B cell (primary cell): ENCODE measurements at regions not wholly inside any gene's neighbourhood (a gene's known extent, or its start where the extent isn't known, plus 50 kb on each side); places are given as distances from the start of the nearest gene placed in this dataset.

Source experiments
- ATAC-seq: fragments of 200-7000 bp; cut with Tn5 transposase; one replicate; pipeline ENCODE4 v1.10.0; 2021; ENCODE audit warnings: low read depth, mild to moderate bottlenecking, moderate number of reproducible peaks, moderate library complexity
- CTCF ChIA-PET: fragments of 350-600 bp; sonication (Branson Sonifier 250); formaldehyde crosslinking; loops from one replicate; lab custom pipeline; 2021; ENCODE audit warnings: antibody characterized with exemption, inconsistent platforms; lab: Charles Lee
- POLR2A ChIA-PET: fragments of 350-600 bp; sonication (Branson Sonifier 250); formaldehyde crosslinking; loops from one replicate; lab custom pipeline; 2021; ENCODE audit warnings: antibody characterized with exemption; lab: Charles Lee
- DNase-seq: peaks from one replicate; pipeline ENCODE4 v3.0.0; 2013
- H2AFZ ChIP-seq: 2 replicates; pipeline ENCODE4 v1.6.1; 2012; ENCODE audit warnings: mild to moderate bottlenecking, low read depth, low read length; ENCODE audit not compliant: insufficient read depth, poor library complexity, severe bottlenecking
- H3K27ac ChIP-seq, 2 donors: 1 replicate in 1 of 2; 2 replicates in 1 of 2; pipeline ENCODE4 v1.5.1; 2012 to 2013; ENCODE audit warnings: low read length in 2 of 2, mild to moderate bottlenecking in 2 of 2, moderate library complexity in 1 of 2
- H3K27me3 ChIP-seq, 4 experiments: fragments of 200-600 bp in 1 of 4; sonication (generic) in 1 of 4; replicated peaks in 1 of 4; 1 replicate in 2 of 4; 2 replicates in 2 of 4; pipeline versions ENCODE4 v1.6.1 to v1.7.0; 2013 to 2016; ENCODE audit warnings: low read length in 3 of 4, mild to moderate bottlenecking in 2 of 4, mixed read lengths in 1 of 4, moderate library complexity in 1 of 4; ENCODE audit not compliant: insufficient read depth in 4 of 4, control insufficient read depth in 3 of 4; ENCODE audit errors: control extremely low read depth in 1 of 4
- H3K36me3 ChIP-seq, 2 experiments: replicated peaks in 1 of 2; 1 replicate in 1 of 2; 2 replicates in 1 of 2; pipeline versions ENCODE4 v1.6.1 to v1.7.1; 2013; ENCODE audit warnings: low read length in 1 of 2; ENCODE audit not compliant: insufficient read depth in 2 of 2, control insufficient read depth in 1 of 2; ENCODE audit errors: control extremely low read depth in 1 of 2, extremely low read depth in 1 of 2
- H3K4me1 ChIP-seq, 2 donors: fragments of 200-600 bp in 1 of 2; sonication (generic) in 1 of 2; 1 replicate in 1 of 2; 2 replicates in 1 of 2; pipeline versions ENCODE4 v1.5.1 to v1.6.1; 2013 to 2017; ENCODE audit warnings: low read length in 2 of 2; ENCODE audit not compliant: control insufficient read depth in 2 of 2, insufficient read depth in 2 of 2
- H3K4me2 ChIP-seq: replicated peaks from 2 replicates; pipeline ENCODE3; 2012; ENCODE audit warnings: mild to moderate bottlenecking, low read depth, low read length; ENCODE audit not compliant: poor library complexity, severe bottlenecking
- H3K4me3 ChIP-seq, 5 experiments: fragments of 200-600 bp in 1 of 5; sonication (generic) in 1 of 5; 1 replicate in 3 of 5; 2 replicates in 2 of 5; pipeline versions ENCODE4 v1.5.1 to v1.7.0; 2011 to 2016; ENCODE audit warnings: low read length in 4 of 5, mild to moderate bottlenecking in 4 of 5, low read depth in 2 of 5, control low read depth in 1 of 5, moderate library complexity in 1 of 5; ENCODE audit not compliant: insufficient read depth in 1 of 5; ENCODE audit errors: control extremely low read depth in 1 of 5, extremely low read depth in 1 of 5
- H3K79me2 ChIP-seq: fragments of 200-600 bp; sonication (generic); one replicate; pipeline ENCODE4 v1.6.0; 2016; ENCODE audit warnings: low read length; ENCODE audit not compliant: control insufficient read depth, insufficient read depth
- H3K9ac ChIP-seq: fragments of 200-600 bp; sonication (generic); 2 replicates; pipeline ENCODE4 v1.6.1; 2017; ENCODE audit warnings: mild to moderate bottlenecking, low read length, moderate library complexity
- H3K9me3 ChIP-seq, 3 donors: one replicate each; pipeline versions ENCODE4 v1.6.1 to v1.7.1; 2013; ENCODE audit warnings: low read length in 2 of 3; ENCODE audit not compliant: control insufficient read depth in 2 of 3, insufficient read depth in 1 of 3; ENCODE audit errors: control extremely low read depth in 1 of 3
- H4K20me1 ChIP-seq: 2 replicates; pipeline ENCODE4 v1.6.0; 2012; ENCODE audit warnings: mild to moderate bottlenecking, low read length; ENCODE audit not compliant: insufficient read depth, control insufficient read depth, poor library complexity, severe bottlenecking
- H3K27ac Mint-ChIP-seq: one replicate; pipeline ENCODE4 v1.8.0; 2021; ENCODE audit warnings: mixed read lengths
- H3K27me3 Mint-ChIP-seq: one replicate; pipeline ENCODE4 v1.8.0; 2021; ENCODE audit warnings: mixed read lengths
- H3K4me1 Mint-ChIP-seq: one replicate; pipeline ENCODE4 v1.8.0; 2021; ENCODE audit warnings: mixed read lengths
- H3K4me3 Mint-ChIP-seq: one replicate; pipeline ENCODE4 v1.8.0; 2021; ENCODE audit warnings: mixed read lengths
- H3K9me3 Mint-ChIP-seq: one replicate; pipeline ENCODE4 v1.8.0; 2022; ENCODE audit warnings: mixed read lengths; ENCODE audit not compliant: insufficient read depth
- CTCF ChIP-seq: fragments of 200-600 bp; IDR thresholded peaks from one replicate; pipeline ENCODE4 v1.8.0; 2022; ENCODE audit warnings: antibody characterized with exemption, mild to moderate bottlenecking
- EZH2 ChIP-seq: IDR thresholded peaks from 2 replicates; pipeline ENCODE4 v1.6.1; 2012; ENCODE audit warnings: borderline replicate concordance, low read depth, mild to moderate bottlenecking, moderate library complexity, low read length; ENCODE audit not compliant: insufficient read depth, poor library complexity, severe bottlenecking
- whole genome bisulfite sequencing: methylation state at CpG from one replicate; pipeline ENCODE4 v1.1.5; 2013; ENCODE audit warnings: missing lambda C conversion rate; ENCODE audit not compliant: insufficient coverage; 5-methylcytosine and 5-hydroxymethylcytosine counted together
- intact Hi-C: fragments of 100-400 bp; cut with micrococcal nuclease; formaldehyde crosslinking; loops from one replicate; pipeline ENCODE4 v1.10.0; 2022

GRCh38 chr18:78659057-78659456, 320.6 kb upstream of the SALL3 start:
- no peak overlapping the region for H3K27ac ChIP-seq
- H3K4me3 ChIP-seq = no peak overlapping the region
- Mint-ChIP-seq H3K9me3 (no peaks in the 10 kb centered on the region), H3K27ac (no peak overlapping the region), H3K4me1 (no peaks in the 10 kb centered on the region), H3K27me3 (peaks cover 4% of the 10 kb centered on the region), H3K4me3 (no peak overlapping the region)
- POLR2A ChIA-PET = no interaction called here
- H4K20me1 ChIP-seq = no peaks in the 10 kb centered on the region
- H3K27me3 ChIP-seq = no peaks in the 10 kb centered on the region
- no peaks in the 10 kb centered on the region for H3K36me3 ChIP-seq
- DNase-seq (no peak), ATAC-seq (no peak)
- peaks cover 0 to 25% (median 0%) of the 10 kb centered on the region in 3 donors for H3K9me3 ChIP-seq
- WGBS = 93% methylated on average over 12 of the region's 14 CpGs
- intact Hi-C loops = no loop called here
- H3K4me1 ChIP-seq = no peaks in the 10 kb centered on the region
- no peak overlapping the region for H2AFZ ChIP-seq
- no peak for TF ChIP-seq CTCF
- TF ChIP-seq EZH2 = no peak
- H3K4me2 ChIP-seq = no peak overlapping the region
- no peak overlapping the region for H3K9ac ChIP-seq
- CTCF ChIA-PET = interaction anchor here (0.7 kb wide), 1 partner anchor 11 kb away, joined by 3 read pairs; no protein-coding TSS in a partner anchor
- no peaks in the 10 kb centered on the region for H3K79me2 ChIP-seq

GRCh38 chr18:78659748-78660147, 319.9 kb upstream of the SALL3 start:
- ATAC-seq (no peak), DNase-seq (no peak)

More at GRCh38 chr18:78659748-78660147, 319.9 kb upstream of the SALL3 start:
- TF ChIP-seq EZH2 (no peak), CTCF (no peak)
- no peaks in the 10 kb centered on the region for H3K27me3 ChIP-seq
- intact Hi-C loops = no loop called here
- Mint-ChIP-seq H3K4me1 (no peaks in the 10 kb centered on the region), H3K4me3 (no peak overlapping the region), H3K27me3 (peaks cover 4% of the 10 kb centered on the region), H3K27ac (no peak overlapping the region), H3K9me3 (no peaks in the 10 kb centered on the region)
- H3K4me3 ChIP-seq = no peak overlapping the region
- CTCF ChIA-PET = interaction anchor here (0.7 kb wide), 1 partner anchor 10 kb away, joined by 3 read pairs; no protein-coding TSS in a partner anchor
- WGBS = 42% methylated on average over 16 of the region's 16 CpGs
- POLR2A ChIA-PET = no interaction called here
- H2AFZ ChIP-seq = no peak overlapping the region
- H3K79me2 ChIP-seq = no peaks in the 10 kb centered on the region
- H3K36me3 ChIP-seq = no peaks in the 10 kb centered on the region
- no peaks in the 10 kb centered on the region for H3K4me1 ChIP-seq
- H3K27ac ChIP-seq = no peak overlapping the region
- H3K4me2 ChIP-seq = no peak overlapping the region
- H3K9me3 ChIP-seq = peaks cover 0 to 23% (median 0%) of the 10 kb centered on the region in 3 donors
- no peak overlapping the region for H3K9ac ChIP-seq
- no peaks in the 10 kb centered on the region for H4K20me1 ChIP-seq
